Activated CD8-positive, alpha-beta memory T cell treated with anti-CD3 and anti-CD28 coated beads, Interleukin-2, amount 50 U/mL, for 24 hours (primary cell): ENCODE measurements at regions not wholly inside any gene's neighbourhood (a gene's known extent, or its start where the extent isn't known, plus 50 kb on each side); places are given as distances from the start of the nearest gene placed in this dataset.

Experiments
- DNase-seq: peaks from one replicate; pipeline ENCODE4 v3.0.0-alpha.2; 2020; ENCODE audit errors: extremely low read depth

- no peak for DNase-seq
Measured at GRCh38 chr18:1952486-1952885, 618.8 kb downstream of the METTL4 start.

- DNase-seq = no peak
Measured at GRCh38 chr18:1954583-1955312, 616.6 kb downstream of the METTL4 start.

- DNase-seq = no peak
Measured at GRCh38 chr18:1958798-1959197, 612.5 kb downstream of the METTL4 start.

GRCh38 chr18:1965016-1965415 lies 606.3 kb downstream of the METTL4 start:
- no peak for DNase-seq

- no peak for DNase-seq
Measured at GRCh38 chr18:1965541-1965940, 605.8 kb downstream of the METTL4 start.

GRCh38 chr18:1968801-1969498 lies 602.4 kb downstream of the METTL4 start:
- no peak for DNase-seq

- DNase-seq = no peak
Measured at GRCh38 chr18:1976484-1976883, 594.8 kb downstream of the METTL4 start.

- DNase-seq = no peak
Measured at GRCh38 chr18:1982056-1982455, 589.2 kb downstream of the METTL4 start.

GRCh38 chr18:1983746-1984515 lies 587.4 kb downstream of the METTL4 start:
- no peak for DNase-seq

- DNase-seq = no peak
Measured at GRCh38 chr18:1993866-1994265, 577.4 kb downstream of the METTL4 start.

- no peak for DNase-seq
Measured at GRCh38 chr18:1994471-1994870, 576.8 kb downstream of the METTL4 start.

- no peak for DNase-seq
Measured at GRCh38 chr18:1995041-1995612, 576.2 kb downstream of the METTL4 start.

GRCh38 chr18:1998121-1998520 lies 573.2 kb downstream of the METTL4 start:
- DNase-seq = no peak

GRCh38 chr18:1999387-1999786 lies 571.9 kb downstream of the METTL4 start:
- DNase-seq = no peak

- no peak for DNase-seq
Measured at GRCh38 chr18:2002151-2002550, 569.2 kb downstream of the METTL4 start.

- DNase-seq = no peak
Measured at GRCh38 chr18:2002604-2003003, 568.7 kb downstream of the METTL4 start.

- no peak for DNase-seq
Measured at GRCh38 chr18:2009942-2010697, 561.2 kb downstream of the METTL4 start.

GRCh38 chr18:2027016-2027415 lies 544.3 kb downstream of the METTL4 start:
- no peak for DNase-seq

GRCh38 chr18:2027756-2028155 lies 543.5 kb downstream of the METTL4 start:
- DNase-seq = no peak

- no peak for DNase-seq
Measured at GRCh38 chr18:2028986-2029385, 542.3 kb downstream of the METTL4 start.

- no peak for DNase-seq
Measured at GRCh38 chr18:2030647-2031046, 540.7 kb downstream of the METTL4 start.

GRCh38 chr18:2032036-2032435 lies 539.3 kb downstream of the METTL4 start:
- no peak for DNase-seq
